ENCODE measurements at regions not wholly inside any gene's neighbourhood (a gene's known extent, or its start where the extent isn't known, plus 50 kb on each side); places are given as distances from the start of the nearest gene placed in this dataset.

DNA sequence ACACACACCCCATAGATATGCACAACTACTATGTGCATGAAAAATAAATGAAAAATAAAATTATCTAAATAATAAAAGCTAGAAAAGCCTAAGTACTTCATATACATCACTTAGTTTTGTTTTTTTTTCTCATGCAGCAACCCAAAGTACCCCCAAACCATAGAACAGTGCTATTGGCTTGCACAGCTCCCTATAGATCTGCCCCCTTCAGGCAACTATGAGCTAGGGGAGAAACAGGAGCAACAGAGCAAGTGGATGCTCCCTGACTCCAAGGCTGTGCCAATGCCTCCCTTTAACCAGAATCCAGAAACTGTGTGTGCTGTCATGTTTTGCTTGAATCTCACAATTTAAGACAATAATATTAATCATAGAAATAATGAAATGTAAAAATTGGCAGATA lies 605.5 kb downstream of the TOX3 start:
- no peak overlapping the region for H3K4me3 Mint-ChIP-seq
- H3K4me1 Mint-ChIP-seq (ENCODE audit: unreplicated experiment) = peaks cover 14% of the 10 kb centered on the region
- DNase-seq (ENCODE audit: extremely low spot score, unreplicated experiment) = no peak
- no peak overlapping the region for H3K27ac Mint-ChIP-seq
- no peaks in the 10 kb centered on the region for H3K9me3 Mint-ChIP-seq
- H3K36me3 Mint-ChIP-seq = no peaks in the 10 kb centered on the region
- no peak for TF ChIP-seq CTCF (conservative IDR thresholded peaks at IDR 0.05)
- H3K27me3 Mint-ChIP-seq = peaks cover 23% of the 10 kb centered on the region

GRCh38 chr16:51940183-51940582 lies 606.8 kb downstream of the TOX3 start:
- TF ChIP-seq CTCF (conservative IDR thresholded peaks at IDR 0.05) = no peak
- no peak for DNase-seq (ENCODE audit: extremely low spot score, unreplicated experiment)
- Mint-ChIP-seq H3K27me3 (peaks cover 23% of the 10 kb centered on the region), H3K4me1 (ENCODE audit: unreplicated experiment) (peaks cover 14% of the 10 kb centered on the region), H3K27ac (no peak overlapping the region), H3K36me3 (no peaks in the 10 kb centered on the region), H3K4me3 (no peak overlapping the region), H3K9me3 (no peaks in the 10 kb centered on the region)

DNA sequence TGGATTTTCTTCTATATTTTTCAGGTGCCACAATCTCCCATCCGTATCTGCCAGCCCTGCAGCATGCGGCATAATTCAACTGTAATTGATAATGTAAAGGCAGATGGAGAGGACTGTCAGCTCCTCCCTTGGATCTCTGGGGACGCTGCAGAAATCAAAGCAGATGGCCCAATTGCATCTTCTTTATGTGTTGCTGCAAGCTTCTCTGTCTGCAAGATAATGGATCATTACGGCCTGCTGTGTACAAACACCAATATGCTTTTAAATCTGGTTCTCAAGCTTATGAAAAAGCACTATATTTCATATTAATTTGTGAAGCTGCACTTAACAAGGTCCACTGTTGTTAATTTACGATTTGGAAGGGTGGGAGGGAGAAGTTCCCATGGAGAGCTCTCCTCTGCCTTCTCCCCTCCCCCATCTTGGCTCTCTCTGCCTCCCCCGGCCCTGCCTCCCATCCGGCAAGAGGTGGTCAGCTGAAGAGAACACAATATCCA lies 607.5 kb downstream of the TOX3 start:
- Mint-ChIP-seq H3K27ac (no peak overlapping the region), H3K36me3 (no peaks in the 10 kb centered on the region), H3K4me1 (ENCODE audit: unreplicated experiment) (peaks cover 14% of the 10 kb centered on the region), H3K9me3 (no peaks in the 10 kb centered on the region), H3K27me3 (peaks cover 17% of the 10 kb centered on the region), H3K4me3 (no peak overlapping the region)
- no peak for TF ChIP-seq CTCF (conservative IDR thresholded peaks at IDR 0.05)
- no peak for DNase-seq (ENCODE audit: extremely low spot score, unreplicated experiment)

GRCh38 chr16:51938861-51939260 lies 608.1 kb downstream of the TOX3 start:
- H3K36me3 Mint-ChIP-seq = no peaks in the 10 kb centered on the region
- TF ChIP-seq CTCF (conservative IDR thresholded peaks at IDR 0.05) = no peak
- no peak for DNase-seq (ENCODE audit: extremely low spot score, unreplicated experiment)
- H3K9me3 Mint-ChIP-seq = no peaks in the 10 kb centered on the region
- H3K27ac Mint-ChIP-seq = no peak overlapping the region
- no peak overlapping the region for H3K4me3 Mint-ChIP-seq
- H3K4me1 Mint-ChIP-seq (ENCODE audit: unreplicated experiment) = peaks cover 14% of the 10 kb centered on the region
- peaks cover 21% of the 10 kb centered on the region for H3K27me3 Mint-ChIP-seq

- no peak overlapping the region for H3K4me3 Mint-ChIP-seq
- DNase-seq (ENCODE audit: extremely low spot score, unreplicated experiment) = no peak
- no peaks in the 10 kb centered on the region for H3K9me3 Mint-ChIP-seq
- H3K27ac Mint-ChIP-seq = no peak overlapping the region
- peaks cover 14% of the 10 kb centered on the region for H3K4me1 Mint-ChIP-seq (ENCODE audit: unreplicated experiment)
- peaks cover 16% of the 10 kb centered on the region for H3K27me3 Mint-ChIP-seq
- TF ChIP-seq CTCF (conservative IDR thresholded peaks at IDR 0.05) = no peak
- H3K36me3 Mint-ChIP-seq = no peaks in the 10 kb centered on the region
Measured at GRCh38 chr16:51937771-51938170, 609.2 kb downstream of the TOX3 start.

- no peak for DNase-seq (ENCODE audit: extremely low spot score, unreplicated experiment)
- H3K27me3 Mint-ChIP-seq = peaks cover 20% of the 10 kb centered on the region
- no peak overlapping the region for H3K4me3 Mint-ChIP-seq
- no peaks in the 10 kb centered on the region for H3K36me3 Mint-ChIP-seq
- no peak for TF ChIP-seq CTCF (conservative IDR thresholded peaks at IDR 0.05)
- H3K9me3 Mint-ChIP-seq = no peaks in the 10 kb centered on the region
- no peak overlapping the region for H3K27ac Mint-ChIP-seq
- peaks cover 14% of the 10 kb centered on the region for H3K4me1 Mint-ChIP-seq (ENCODE audit: unreplicated experiment)
Measured at GRCh38 chr16:51936846-51937245, 610.1 kb downstream of the TOX3 start.
